Left lung (tissue), 4 donors: ENCODE measurements at regions not wholly inside any gene's neighbourhood (a gene's known extent, or its start where the extent isn't known, plus 50 kb on each side); places are given as distances from the start of the nearest gene placed in this dataset.
"Not testable (repeated sequence)": the region's sequence is repeated elsewhere in the genome, so short reads cannot be mapped to it uniquely, and the experiment has no call there.

Source experiments
- ATAC-seq: fragments of 200-7000 bp; cut with Tn5 transposase; one replicate; pipeline ENCODE4 v1.9.1; 2020; ENCODE audit warnings: moderate library complexity
- DNase-seq, 4 donors: peaks; one replicate each; pipeline ENCODE4 v3.0.0-alpha.2; 2013 to 2020
- H3K27ac ChIP-seq, 2 donors: fragments of 200-600 bp; sonication (generic) in 1 of 2; one replicate each; pipeline versions ENCODE4 v1.5.0 to v1.8.0; 2020 to 2021
- H3K27me3 ChIP-seq, 2 donors: fragments of 200-600 bp; sonication (generic) in 1 of 2; one replicate each; pipeline versions ENCODE4 v1.5.0 to v1.8.0; 2020 to 2021
- H3K36me3 ChIP-seq, 2 donors: fragments of 200-600 bp; sonication (generic) in 1 of 2; one replicate each; pipeline versions ENCODE4 v1.5.0 to v1.8.0; 2020 to 2021
- H3K4me1 ChIP-seq, 2 donors: fragments of 200-600 bp; one replicate each; pipeline ENCODE4 v1.8.0; 2021
- H3K4me3 ChIP-seq, 2 donors: fragments of 200-600 bp; sonication (generic) in 1 of 2; one replicate each; pipeline versions ENCODE4 v1.5.0 to v1.8.0; 2020 to 2021; ENCODE audit warnings: mild to moderate bottlenecking in 1 of 2
- H3K9me3 ChIP-seq, 2 donors: fragments of 200-600 bp; sonication (generic) in 1 of 2; one replicate each; pipeline versions ENCODE4 v1.5.0 to v1.8.0; 2020 to 2021
- CTCF ChIP-seq, 2 donors: fragments of 200-600 bp; sonication (generic) in 1 of 2; IDR thresholded peaks; one replicate each; pipeline versions ENCODE4 v1.5.0 to v1.8.0; 2021; ENCODE audit warnings: antibody characterized with exemption in 2 of 2
- intact Hi-C, 2 donors: fragments of 100-400 bp; cut with DNase I; formaldehyde crosslinking; loops; one replicate each; pipeline versions ENCODE4 v1.11.2 to v1.14.2; 2022
- donor health status: DM: no; HTN: yes; CAD: no.
- donor health status: DM: no; HTN: no; CAD: no.

- intact Hi-C loops: no loop called here
- H3K4me1 ChIP-seq: no peaks in the 10 kb centered on the region
- H3K27me3 ChIP-seq: no peaks in the 10 kb centered on the region
- no peak overlapping the region for H3K27ac ChIP-seq
- H3K4me3 ChIP-seq: no peak overlapping the region
- DNase-seq: no peak
- no peak for ATAC-seq
- no peak for TF ChIP-seq CTCF (IDR thresholded peaks at IDR 0.05)
- H3K9me3 ChIP-seq: no peaks in the 10 kb centered on the region
- H3K36me3 ChIP-seq: no peaks in the 10 kb centered on the region
Measured at GRCh38 chr17:13157656-13158055, 139.8 kb upstream of the ELAC2 start.

GRCh38 chr17:13154930-13155329 lies 137.1 kb upstream of the ELAC2 start:
- intact Hi-C loops: no loop called here
- Histone ChIP-seq H3K27ac (no peak overlapping the region), H3K4me3 (no peak overlapping the region), H3K9me3 (no peaks in the 10 kb centered on the region), H3K4me1 (no peaks in the 10 kb centered on the region), H3K36me3 (no peaks in the 10 kb centered on the region), H3K27me3 (no peaks in the 10 kb centered on the region)
- no peak for ATAC-seq
- no peak for DNase-seq
- TF ChIP-seq CTCF (IDR thresholded peaks at IDR 0.05): no peak

GRCh38 chr17:13154398-13154797 lies 136.6 kb upstream of the ELAC2 start:
- H3K36me3 ChIP-seq: no peaks in the 10 kb centered on the region
- intact Hi-C loops: no loop called here
- no peak for TF ChIP-seq CTCF (IDR thresholded peaks at IDR 0.05)
- H3K9me3 ChIP-seq: no peaks in the 10 kb centered on the region
- H3K27me3 ChIP-seq: no peaks in the 10 kb centered on the region
- DNase-seq (no peak), ATAC-seq (peak; percentile 54)
- no peaks in the 10 kb centered on the region for H3K4me1 ChIP-seq
- no peak overlapping the region for H3K27ac ChIP-seq
- H3K4me3 ChIP-seq: no peak overlapping the region

GRCh38 chr17:13153036-13153435 lies 135.2 kb upstream of the ELAC2 start:
- intact Hi-C loops: no loop called here
- no peaks in the 10 kb centered on the region for H3K4me1 ChIP-seq
- DNase-seq: no peak
- TF ChIP-seq CTCF (IDR thresholded peaks at IDR 0.05): no peak
- H3K27me3 ChIP-seq: no peaks in the 10 kb centered on the region
- H3K4me3 ChIP-seq: no peak overlapping the region
- H3K9me3 ChIP-seq: no peaks in the 10 kb centered on the region
- no peak overlapping the region for H3K27ac ChIP-seq
- H3K36me3 ChIP-seq: no peaks in the 10 kb centered on the region
- no peak for ATAC-seq

GRCh38 chr17:13152501-13152900 lies 134.7 kb upstream of the ELAC2 start:
- no peak for ATAC-seq
- no peaks in the 10 kb centered on the region for H3K4me1 ChIP-seq
- H3K9me3 ChIP-seq: no peaks in the 10 kb centered on the region
- no peak overlapping the region for H3K27ac ChIP-seq
- intact Hi-C loops: no loop called here
- TF ChIP-seq CTCF (IDR thresholded peaks at IDR 0.05): no peak
- DNase-seq: no peak
- no peaks in the 10 kb centered on the region for H3K27me3 ChIP-seq
- no peak overlapping the region for H3K4me3 ChIP-seq
- H3K36me3 ChIP-seq: no peaks in the 10 kb centered on the region

DNA sequence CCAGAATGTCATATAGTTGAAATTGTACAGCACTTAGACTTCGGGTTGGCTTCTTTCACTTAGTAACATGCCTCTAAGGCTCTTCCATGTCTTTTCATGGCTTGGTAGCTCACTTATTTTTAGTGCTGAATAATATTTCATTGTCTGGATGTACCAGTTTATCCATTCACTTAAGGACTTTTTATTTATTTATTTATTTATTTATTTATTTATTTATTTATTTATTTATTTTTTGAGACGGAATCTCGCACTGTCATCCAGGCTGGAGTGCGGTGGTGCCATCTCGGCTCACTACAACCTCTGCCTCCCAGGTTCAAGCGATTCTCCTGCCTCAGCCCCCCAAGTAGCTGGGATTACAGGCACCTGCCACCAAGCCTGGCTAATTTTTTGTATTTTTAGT lies 132.9 kb upstream of the ELAC2 start:
- H3K27me3 ChIP-seq, DNase-seq, H3K9me3 ChIP-seq, ATAC-seq, intact Hi-C loops, H3K36me3 ChIP-seq, H3K4me3 ChIP-seq, H3K27ac ChIP-seq, H3K4me1 ChIP-seq: not testable (repeated sequence)
